Astrocyte (in vitro differentiated cells and primary cell): ENCODE measurements at regions not wholly inside any gene's neighbourhood (a gene's known extent, or its start where the extent isn't known, plus 50 kb on each side); places are given as distances from the start of the nearest gene placed in this dataset.

Experiments used
- DNase-seq: peaks from one replicate; pipeline ENCODE4 v3.0.0-alpha.2; 2010; ENCODE audit warnings: low read depth
- FAIRE-seq: peaks from 2 replicates; lab custom pipeline; 2011; peaks lifted over from hg19 to GRCh38; lab: Jason Lieb, UNC
- H2AFZ ChIP-seq: 2 replicates; pipeline ENCODE4 v1.6.0; 2012; ENCODE audit warnings: low read depth, low read length, inconsistent platforms
- H3K27ac ChIP-seq: 2 replicates; pipeline ENCODE4 v1.5.1; 2011; ENCODE audit warnings: low read depth, low read length, inconsistent platforms
- H3K27me3 ChIP-seq: 2 replicates; pipeline ENCODE4 v1.6.0; 2011; ENCODE audit warnings: low read length, inconsistent platforms; ENCODE audit not compliant: insufficient read depth
- H3K36me3 ChIP-seq: 2 replicates; pipeline ENCODE4 v1.5.1; 2011; ENCODE audit warnings: low read length, inconsistent platforms; ENCODE audit not compliant: insufficient read depth
- H3K4me1 ChIP-seq: 2 replicates; pipeline ENCODE4 v1.5.1; 2011; ENCODE audit warnings: low read length, inconsistent platforms; ENCODE audit not compliant: insufficient read depth
- H3K4me2 ChIP-seq: 2 replicates; pipeline ENCODE4 v1.6.0; 2012; ENCODE audit warnings: low read length, inconsistent platforms
- H3K4me3 ChIP-seq: 2 replicates; pipeline ENCODE4 v1.5.1; 2011; ENCODE audit warnings: low read depth, mild to moderate bottlenecking, low read length, inconsistent platforms; ENCODE audit not compliant: insufficient read depth
- H3K79me2 ChIP-seq: 2 replicates; pipeline ENCODE4 v1.6.0; 2012; ENCODE audit warnings: mild to moderate bottlenecking, low read length, inconsistent platforms; ENCODE audit not compliant: insufficient read depth
- H3K9ac ChIP-seq: 2 replicates; pipeline ENCODE4 v1.6.0; 2012; ENCODE audit warnings: mild to moderate bottlenecking, low read length, inconsistent platforms
- H3K9me3 ChIP-seq: 2 replicates; pipeline ENCODE4 v1.5.1; 2012; ENCODE audit warnings: low read depth, mild to moderate bottlenecking, low read length, inconsistent platforms; ENCODE audit not compliant: insufficient read depth
- H4K20me1 ChIP-seq: 2 replicates; pipeline ENCODE4 v1.6.0; 2012; ENCODE audit warnings: low read length, inconsistent platforms; ENCODE audit not compliant: insufficient read depth
- H3K27ac Mint-ChIP-seq: one replicate; pipeline ENCODE4 v1.8.0; 2021; ENCODE audit warnings: mild to moderate bottlenecking, mixed read lengths; ENCODE audit not compliant: unreplicated experiment
- H3K27me3 Mint-ChIP-seq: one replicate; pipeline ENCODE4 v1.8.0; 2021; ENCODE audit warnings: low read depth, mixed read lengths; ENCODE audit not compliant: unreplicated experiment
- H3K36me3 Mint-ChIP-seq: one replicate; pipeline ENCODE4 v1.8.0; 2021; ENCODE audit warnings: low read depth, mixed read lengths; ENCODE audit not compliant: unreplicated experiment
- H3K4me1 Mint-ChIP-seq: one replicate; pipeline ENCODE4 v1.8.0; 2021; ENCODE audit warnings: low read depth, mixed read lengths; ENCODE audit not compliant: unreplicated experiment
- H3K4me3 Mint-ChIP-seq: one replicate; pipeline ENCODE4 v1.8.0; 2021; ENCODE audit warnings: mild to moderate bottlenecking, moderate library complexity, mixed read lengths; ENCODE audit not compliant: unreplicated experiment
- H3K9me3 Mint-ChIP-seq: one replicate; pipeline ENCODE4 v1.8.0; 2021; ENCODE audit warnings: mild to moderate bottlenecking, mixed read lengths; ENCODE audit not compliant: unreplicated experiment
- EZH2 ChIP-seq: IDR thresholded peaks from 2 replicates; pipeline ENCODE4 v1.6.1; 2012; ENCODE audit warnings: mild to moderate bottlenecking, low read length, inconsistent platforms; ENCODE audit not compliant: insufficient read depth
- TF ChIP-seq, protein P1 (sequence below): IDR thresholded peaks from 2 replicates; pipeline ENCODE4 v1.5.1; 2011; ENCODE audit warnings: low read depth, mild to moderate bottlenecking, inconsistent platforms, low read length, moderate library complexity; ENCODE audit not compliant: insufficient read depth

DNA sequence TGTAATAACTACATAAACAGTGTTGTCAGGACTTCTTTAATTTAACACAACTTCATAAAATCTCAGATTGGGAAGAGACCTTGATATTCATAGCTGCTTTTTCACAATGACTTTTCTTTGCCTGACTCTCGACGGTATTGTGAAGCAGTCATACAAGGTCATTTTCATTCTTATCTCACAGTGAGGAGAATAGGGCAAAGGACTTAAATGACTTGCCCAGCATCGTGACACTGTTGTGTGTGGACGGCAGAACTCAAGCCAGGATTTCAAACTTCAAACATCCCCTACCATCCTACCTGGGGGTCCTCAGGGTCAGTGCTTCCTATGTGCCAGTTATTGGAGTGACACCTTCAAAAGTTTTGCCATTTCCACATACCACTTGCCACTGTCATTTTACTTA lies 138.5 kb upstream of the GDF10 start:
- no peak overlapping the region for H3K9ac ChIP-seq
- DNase-seq (no peak), FAIRE-seq (no peak)

DNA sequence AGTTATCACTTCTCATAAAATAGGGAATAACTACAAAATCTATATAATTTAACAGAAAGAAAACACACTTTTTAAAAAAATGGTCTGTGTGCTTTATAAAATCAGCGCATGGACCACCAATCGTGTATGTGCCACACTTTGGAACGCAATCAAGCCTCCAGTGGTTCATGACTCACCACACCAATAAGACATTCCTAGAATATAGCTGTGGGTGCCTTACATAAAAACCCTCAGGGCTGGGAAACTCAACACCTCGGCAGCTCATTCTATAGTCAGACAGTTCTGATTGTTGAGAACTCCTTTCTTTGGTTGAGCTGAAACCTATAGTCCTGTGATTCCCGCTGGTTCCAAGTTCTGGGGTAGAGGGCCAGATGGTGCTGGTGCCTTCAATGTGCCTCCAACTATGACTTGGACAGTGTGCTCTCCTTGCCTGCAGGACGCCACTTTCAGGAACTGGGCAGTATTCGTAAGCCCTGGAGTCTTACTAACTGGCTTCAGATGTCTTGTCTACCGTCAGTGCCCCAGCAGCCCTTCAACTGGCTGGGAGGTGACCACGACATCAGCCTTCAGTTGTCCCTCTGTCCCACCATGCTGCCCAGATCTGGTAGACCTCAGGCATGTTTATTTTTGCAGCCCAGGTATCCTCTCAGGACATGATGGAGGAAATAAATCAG lies 135.7 kb upstream of the GDF10 start:
- Histone ChIP-seq H3K4me3 (peak overlapping the region; percentile 9), H3K79me2 (no peaks in the 10 kb centered on the region), H3K9ac (peak overlapping the region; percentile 55), H3K4me1 (peaks cover 34% of the 10 kb centered on the region), H3K27ac (peak overlapping the region; percentile 75), H2AFZ (no peak overlapping the region), H4K20me1 (no peaks in the 10 kb centered on the region), H3K4me2 (peak overlapping the region; percentile 70), H3K27me3 (no peaks in the 10 kb centered on the region), H3K36me3 (no peaks in the 10 kb centered on the region), H3K9me3 (no peaks in the 10 kb centered on the region)
- peaks cover 17% of the 10 kb centered on the region for H3K9me3 Mint-ChIP-seq
- H3K27ac Mint-ChIP-seq = peak overlapping the region; percentile 84
- H3K27me3 Mint-ChIP-seq = no peaks in the 10 kb centered on the region
- H3K4me1 Mint-ChIP-seq = peaks cover 20% of the 10 kb centered on the region
- no peak for FAIRE-seq
- TF ChIP-seq, protein P1, sequence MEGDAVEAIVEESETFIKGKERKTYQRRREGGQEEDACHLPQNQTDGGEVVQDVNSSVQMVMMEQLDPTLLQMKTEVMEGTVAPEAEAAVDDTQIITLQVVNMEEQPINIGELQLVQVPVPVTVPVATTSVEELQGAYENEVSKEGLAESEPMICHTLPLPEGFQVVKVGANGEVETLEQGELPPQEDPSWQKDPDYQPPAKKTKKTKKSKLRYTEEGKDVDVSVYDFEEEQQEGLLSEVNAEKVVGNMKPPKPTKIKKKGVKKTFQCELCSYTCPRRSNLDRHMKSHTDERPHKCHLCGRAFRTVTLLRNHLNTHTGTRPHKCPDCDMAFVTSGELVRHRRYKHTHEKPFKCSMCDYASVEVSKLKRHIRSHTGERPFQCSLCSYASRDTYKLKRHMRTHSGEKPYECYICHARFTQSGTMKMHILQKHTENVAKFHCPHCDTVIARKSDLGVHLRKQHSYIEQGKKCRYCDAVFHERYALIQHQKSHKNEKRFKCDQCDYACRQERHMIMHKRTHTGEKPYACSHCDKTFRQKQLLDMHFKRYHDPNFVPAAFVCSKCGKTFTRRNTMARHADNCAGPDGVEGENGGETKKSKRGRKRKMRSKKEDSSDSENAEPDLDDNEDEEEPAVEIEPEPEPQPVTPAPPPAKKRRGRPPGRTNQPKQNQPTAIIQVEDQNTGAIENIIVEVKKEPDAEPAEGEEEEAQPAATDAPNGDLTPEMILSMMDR = no peak
- no peak for TF ChIP-seq EZH2
- peak; percentile 84 for DNase-seq
- H3K4me3 Mint-ChIP-seq = peak overlapping the region; percentile 35
- peaks cover 4% of the 10 kb centered on the region for H3K36me3 Mint-ChIP-seq

More for the DNA sequence above, 138.5 kb upstream of the GDF10 start:
- no peaks in the 10 kb centered on the region for H3K79me2 ChIP-seq
- no peaks in the 10 kb centered on the region for H3K9me3 ChIP-seq
- Mint-ChIP-seq H3K27me3 (peaks cover 6% of the 10 kb centered on the region), H3K4me3 (no peak overlapping the region), H3K4me1 (peaks cover 13% of the 10 kb centered on the region), H3K9me3 (peaks cover 11% of the 10 kb centered on the region), H3K27ac (no peak overlapping the region), H3K36me3 (peaks cover 5% of the 10 kb centered on the region)
- H3K36me3 ChIP-seq = no peaks in the 10 kb centered on the region
- no peak overlapping the region for H3K27ac ChIP-seq
- H3K4me3 ChIP-seq = no peak overlapping the region
- H2AFZ ChIP-seq = no peak overlapping the region
- H3K4me1 ChIP-seq = peaks cover 23% of the 10 kb centered on the region
- no peaks in the 10 kb centered on the region for H3K27me3 ChIP-seq
- no peaks in the 10 kb centered on the region for H4K20me1 ChIP-seq
- no peak overlapping the region for H3K4me2 ChIP-seq
- TF ChIP-seq EZH2 = no peak
- TF ChIP-seq, protein P1 = no peak

DNA sequence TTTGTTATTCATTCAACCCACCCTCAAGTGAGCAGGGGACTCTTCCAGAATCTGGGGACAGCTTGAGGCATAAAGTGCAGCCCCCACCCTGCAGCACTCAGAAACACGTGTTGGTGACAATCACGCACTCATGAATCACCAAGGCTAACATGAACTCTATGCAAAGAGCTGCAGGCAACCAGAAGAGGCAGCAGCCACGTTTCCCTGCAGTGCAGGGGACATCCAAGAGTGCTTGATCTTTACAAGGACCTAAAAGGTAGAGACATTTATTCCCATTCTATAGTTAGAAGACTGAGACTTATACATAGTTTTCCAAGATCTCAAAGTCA lies 135.2 kb upstream of the GDF10 start:
- H3K27me3 ChIP-seq = no peaks in the 10 kb centered on the region
- no peaks in the 10 kb centered on the region for H4K20me1 ChIP-seq
- H3K27ac ChIP-seq = peak overlapping the region; percentile 75
- Mint-ChIP-seq H3K27me3 (no peaks in the 10 kb centered on the region), H3K9me3 (peaks cover 17% of the 10 kb centered on the region), H3K36me3 (peaks cover 4% of the 10 kb centered on the region), H3K27ac (peak overlapping the region; percentile 53), H3K4me1 (peaks cover 20% of the 10 kb centered on the region), H3K4me3 (no peak overlapping the region)
- no peak for FAIRE-seq
- DNase-seq = peak; percentile 14
- peak overlapping the region; percentile 9 for H3K4me3 ChIP-seq
- H3K4me1 ChIP-seq = peaks cover 34% of the 10 kb centered on the region
- peak overlapping the region; percentile 70 for H3K4me2 ChIP-seq
- no peaks in the 10 kb centered on the region for H3K79me2 ChIP-seq
- no peaks in the 10 kb centered on the region for H3K9me3 ChIP-seq
- H3K36me3 ChIP-seq = no peaks in the 10 kb centered on the region
- no peak overlapping the region for H2AFZ ChIP-seq
- H3K9ac ChIP-seq = peak overlapping the region; percentile 65
- TF ChIP-seq, protein P1 = no peak
- TF ChIP-seq EZH2 = no peak
